ENCODE measurements at regions not wholly inside any gene's neighbourhood (a gene's known extent, or its start where the extent isn't known, plus 50 kb on each side); places are given as distances from the start of the nearest gene placed in this dataset.

GRCh38 chr1:30539884-30540283, 183.5 kb downstream of the MATN1 start:
- H3K9me3 ChIP-seq (ENCODE audit: control insufficient read depth in 1 of 2, insufficient read depth in 1 of 2, low read depth in 1 of 2, low read length in 2 of 2): no peaks in the 10 kb centered on the region
- no peak for TF ChIP-seq CBX3 (IDR thresholded peaks at IDR 0.05; ENCODE audit: low read depth)
- TF ChIP-seq POLR2AphosphoS5 (IDR thresholded peaks at IDR 0.05; ENCODE audit: low read depth, low read length): no peak
- TF ChIP-seq, protein P1, sequence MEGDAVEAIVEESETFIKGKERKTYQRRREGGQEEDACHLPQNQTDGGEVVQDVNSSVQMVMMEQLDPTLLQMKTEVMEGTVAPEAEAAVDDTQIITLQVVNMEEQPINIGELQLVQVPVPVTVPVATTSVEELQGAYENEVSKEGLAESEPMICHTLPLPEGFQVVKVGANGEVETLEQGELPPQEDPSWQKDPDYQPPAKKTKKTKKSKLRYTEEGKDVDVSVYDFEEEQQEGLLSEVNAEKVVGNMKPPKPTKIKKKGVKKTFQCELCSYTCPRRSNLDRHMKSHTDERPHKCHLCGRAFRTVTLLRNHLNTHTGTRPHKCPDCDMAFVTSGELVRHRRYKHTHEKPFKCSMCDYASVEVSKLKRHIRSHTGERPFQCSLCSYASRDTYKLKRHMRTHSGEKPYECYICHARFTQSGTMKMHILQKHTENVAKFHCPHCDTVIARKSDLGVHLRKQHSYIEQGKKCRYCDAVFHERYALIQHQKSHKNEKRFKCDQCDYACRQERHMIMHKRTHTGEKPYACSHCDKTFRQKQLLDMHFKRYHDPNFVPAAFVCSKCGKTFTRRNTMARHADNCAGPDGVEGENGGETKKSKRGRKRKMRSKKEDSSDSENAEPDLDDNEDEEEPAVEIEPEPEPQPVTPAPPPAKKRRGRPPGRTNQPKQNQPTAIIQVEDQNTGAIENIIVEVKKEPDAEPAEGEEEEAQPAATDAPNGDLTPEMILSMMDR (IDR thresholded peaks at IDR 0.05 in 2 of 3, conservative IDR thresholded peaks at IDR 0.05 in 1 of 3; ENCODE audit: borderline replicate concordance in 1 of 3, insufficient read depth in 1 of 3, low read depth in 2 of 3, low read length in 2 of 3): no peak
- TF ChIP-seq EZH2 (IDR thresholded peaks at IDR 0.05): no peak
- no peak for TF ChIP-seq YY1 (IDR thresholded peaks at IDR 0.05; ENCODE audit: extremely low read depth, insufficient replicate concordance, low read depth, low read length)
- no peak for TF ChIP-seq POLR2A (IDR thresholded peaks at IDR 0.05; ENCODE audit: borderline replicate concordance, extremely low read depth, insufficient read depth, insufficient read length)
- TF ChIP-seq, protein P2, sequence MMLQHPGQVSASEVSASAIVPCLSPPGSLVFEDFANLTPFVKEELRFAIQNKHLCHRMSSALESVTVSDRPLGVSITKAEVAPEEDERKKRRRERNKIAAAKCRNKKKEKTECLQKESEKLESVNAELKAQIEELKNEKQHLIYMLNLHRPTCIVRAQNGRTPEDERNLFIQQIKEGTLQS (IDR thresholded peaks at IDR 0.05): no peak
- no peak for TF ChIP-seq EZH2phosphoT487 (IDR thresholded peaks at IDR 0.05; ENCODE audit: borderline replicate concordance)
- no peak for TF ChIP-seq FOSL1 (IDR thresholded peaks at IDR 0.05; ENCODE audit: low read depth)
- no peak for TF ChIP-seq ELF1 (IDR thresholded peaks at IDR 0.05; ENCODE audit: borderline replicate concordance, low read depth)
- TF ChIP-seq, protein P3, sequence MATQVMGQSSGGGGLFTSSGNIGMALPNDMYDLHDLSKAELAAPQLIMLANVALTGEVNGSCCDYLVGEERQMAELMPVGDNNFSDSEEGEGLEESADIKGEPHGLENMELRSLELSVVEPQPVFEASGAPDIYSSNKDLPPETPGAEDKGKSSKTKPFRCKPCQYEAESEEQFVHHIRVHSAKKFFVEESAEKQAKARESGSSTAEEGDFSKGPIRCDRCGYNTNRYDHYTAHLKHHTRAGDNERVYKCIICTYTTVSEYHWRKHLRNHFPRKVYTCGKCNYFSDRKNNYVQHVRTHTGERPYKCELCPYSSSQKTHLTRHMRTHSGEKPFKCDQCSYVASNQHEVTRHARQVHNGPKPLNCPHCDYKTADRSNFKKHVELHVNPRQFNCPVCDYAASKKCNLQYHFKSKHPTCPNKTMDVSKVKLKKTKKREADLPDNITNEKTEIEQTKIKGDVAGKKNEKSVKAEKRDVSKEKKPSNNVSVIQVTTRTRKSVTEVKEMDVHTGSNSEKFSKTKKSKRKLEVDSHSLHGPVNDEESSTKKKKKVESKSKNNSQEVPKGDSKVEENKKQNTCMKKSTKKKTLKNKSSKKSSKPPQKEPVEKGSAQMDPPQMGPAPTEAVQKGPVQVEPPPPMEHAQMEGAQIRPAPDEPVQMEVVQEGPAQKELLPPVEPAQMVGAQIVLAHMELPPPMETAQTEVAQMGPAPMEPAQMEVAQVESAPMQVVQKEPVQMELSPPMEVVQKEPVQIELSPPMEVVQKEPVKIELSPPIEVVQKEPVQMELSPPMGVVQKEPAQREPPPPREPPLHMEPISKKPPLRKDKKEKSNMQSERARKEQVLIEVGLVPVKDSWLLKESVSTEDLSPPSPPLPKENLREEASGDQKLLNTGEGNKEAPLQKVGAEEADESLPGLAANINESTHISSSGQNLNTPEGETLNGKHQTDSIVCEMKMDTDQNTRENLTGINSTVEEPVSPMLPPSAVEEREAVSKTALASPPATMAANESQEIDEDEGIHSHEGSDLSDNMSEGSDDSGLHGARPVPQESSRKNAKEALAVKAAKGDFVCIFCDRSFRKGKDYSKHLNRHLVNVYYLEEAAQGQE (IDR thresholded peaks at IDR 0.05; ENCODE audit: low read depth): no peak
- TF ChIP-seq ZNF274 (IDR thresholded peaks at IDR 0.05; ENCODE audit: low read depth, low read length): no peak
- TF ChIP-seq RAD21 (IDR thresholded peaks at IDR 0.05; ENCODE audit: low read depth): no peak
- TF ChIP-seq CEBPB (IDR thresholded peaks at IDR 0.05; ENCODE audit: low read depth): no peak
- TF ChIP-seq EGR1 (IDR thresholded peaks at IDR 0.05; ENCODE audit: low read depth): no peak
- TF ChIP-seq MAX (IDR thresholded peaks at IDR 0.05): no peak
- no peak overlapping the region for H3K4me3 ChIP-seq (replicated peaks in 1 of 2; ENCODE audit: low read depth in 1 of 2, low read length in 2 of 2)
- ATAC-seq (no peak), DNase-seq (ENCODE audit: low read depth, low spot score) (no peak)
- no peaks in the 10 kb centered on the region for H4K20me1 ChIP-seq (ENCODE audit: insufficient read depth)
- RAD21 ChIA-PET (ENCODE audit: low non-redundant PET in 1 of 2, low total read pairs in 2 of 2, uncharacterized antibody in 2 of 2, unreplicated experiment in 2 of 2): no interaction called here
- POLR2A ChIA-PET: no interaction called here
- intact Hi-C loops (cut with micrococcal nuclease): no loop called here
- H3K36me3 ChIP-seq (ENCODE audit: control insufficient read depth in 1 of 2, insufficient read depth in 2 of 2, low read length in 2 of 2): no peaks in the 10 kb centered on the region
- H3K9me2 ChIP-seq (ENCODE audit: insufficient read depth): no peaks in the 10 kb centered on the region
- H3K27ac ChIP-seq (ENCODE audit: low read depth, low read length): no peak overlapping the region
- H3K4me1 ChIP-seq (ENCODE audit: control insufficient read depth in 1 of 2, insufficient read depth in 2 of 2, low read length in 2 of 2): no peaks in the 10 kb centered on the region
- no peaks in the 10 kb centered on the region for H3K79me2 ChIP-seq (ENCODE audit: insufficient read depth, low read length)
- H2AFZ ChIP-seq (ENCODE audit: low read depth, low read length, poor library complexity, severe bottlenecking): no peak overlapping the region
- no TSS peak for BruUV-seq (replicated peaks)
- CTCF ChIA-PET: no interaction called here
- no peak overlapping the region for H3K9ac ChIP-seq (ENCODE audit: low read length)
- no peaks in the 10 kb centered on the region for H3K27me3 ChIP-seq (ENCODE audit: insufficient read depth, low read length)
- no peak overlapping the region for H3K4me2 ChIP-seq (ENCODE audit: low read length)

All from HCT116 (cell line).